HCT116 (cell line): ENCODE measurements at regions not wholly inside any gene's neighbourhood (a gene's known extent, or its start where the extent isn't known, plus 50 kb on each side); places are given as distances from the start of the nearest gene placed in this dataset.

Experiments
- ATAC-seq: fragments of 200-7000 bp; cut with Tn5 transposase; 2 replicates; pipeline ENCODE4 v1.9.1; 2020; ENCODE audit warnings: mild to moderate bottlenecking, moderate library complexity
- BruUV-seq: library from RNA; stranded (reverse); fragments of 400-500 nt; replicated peaks from 2 replicates; lab custom pipeline; 2021; lab: Mats Ljungman, UMichigan
- CTCF ChIA-PET: fragments of 300-600 bp; sonication (Branson Sonifier 250); formaldehyde crosslinking; loops from one replicate; lab custom pipeline; 2021; ENCODE audit warnings: antibody characterized with exemption; lab: Charles Lee
- POLR2A ChIA-PET: fragments of 300-600, 350-600 bp; sonication (Branson Sonifier 250); formaldehyde crosslinking; loops from one replicate; lab custom pipeline; 2021; ENCODE audit warnings: antibody characterized with exemption; lab: Charles Lee
- RAD21 ChIA-PET, 2 experiments: fragments of 300-600 bp; sonication (Branson Sonifier 250); formaldehyde crosslinking; loops; one replicate each; lab custom pipeline; 2023; ENCODE audit warnings: low total read pairs in 2 of 2; ENCODE audit not compliant: uncharacterized antibody in 2 of 2, unreplicated experiment in 2 of 2, low non-redundant PET in 1 of 2; lab: Charles Lee
- DNase-seq: peaks from one replicate; pipeline ENCODE4 v3.0.0-alpha.2; 2010; ENCODE audit warnings: low read depth, low spot score
- H2AFZ ChIP-seq: fragments of 200-600 bp; shearing (Covaris generic), sonication (generic); 2 replicates; pipeline ENCODE4 v1.6.1; 2017; ENCODE audit warnings: low read depth, mixed run types, mixed read lengths, antibody characterized with exemption, low read length; ENCODE audit not compliant: poor library complexity, severe bottlenecking
- H3K27ac ChIP-seq: 2 replicates; pipeline ENCODE4 v1.5.1; 2012; ENCODE audit warnings: low read depth, low read length
- H3K27me3 ChIP-seq: fragments of 200-600 bp; sonication (generic); 2 replicates; pipeline ENCODE4 v1.6.1; 2016; ENCODE audit warnings: mixed run types, low read length, mixed read lengths; ENCODE audit not compliant: insufficient read depth
- H3K36me3 ChIP-seq, 2 experiments: fragments of 200-500 bp in 1 of 2; fragments of 200-600 bp in 1 of 2; sonication (Bioruptor generic) in 1 of 2; sonication (generic) in 1 of 2; 2 replicates each; pipeline versions ENCODE4 v1.5.1 to v1.6.1; 2014 to 2016; ENCODE audit warnings: low read length in 2 of 2, inconsistent platforms in 1 of 2, mixed read lengths in 1 of 2, mixed run types in 1 of 2; ENCODE audit not compliant: insufficient read depth in 2 of 2, control insufficient read depth in 1 of 2
- H3K4me1 ChIP-seq, 2 experiments: fragments of 200-600 bp in 1 of 2; sonication (generic) in 1 of 2; 2 replicates each; pipeline versions ENCODE4 v1.5.1 to v1.6.1; 2012 to 2017; ENCODE audit warnings: low read length in 2 of 2, inconsistent platforms in 1 of 2, mild to moderate bottlenecking in 1 of 2, mixed read lengths in 1 of 2, mixed run types in 1 of 2, moderate library complexity in 1 of 2; ENCODE audit not compliant: insufficient read depth in 2 of 2, control insufficient read depth in 1 of 2
- H3K4me2 ChIP-seq: fragments of 200-600 bp; sonication (generic); 2 replicates; pipeline ENCODE4 v1.6.1; 2017; ENCODE audit warnings: mixed run types, low read length, mixed read lengths
- H3K4me3 ChIP-seq, 2 experiments: fragments of 200-600 bp in 1 of 2; sonication (generic) in 1 of 2; replicated peaks in 1 of 2; 2 replicates each; pipeline ENCODE4 v1.5.1; 2011 to 2016; ENCODE audit warnings: low read length in 2 of 2, control low read depth in 1 of 2, low read depth in 1 of 2, mild to moderate bottlenecking in 1 of 2, mixed read lengths in 1 of 2, mixed run types in 1 of 2
- H3K79me2 ChIP-seq: fragments of 200-600 bp; sonication (generic); 2 replicates; pipeline ENCODE4 v1.6.1; 2017; ENCODE audit warnings: mild to moderate bottlenecking, mixed run types, low read length, moderate library complexity, mixed read lengths; ENCODE audit not compliant: insufficient read depth
- H3K9ac ChIP-seq: fragments of 200-600 bp; sonication (generic); 2 replicates; pipeline ENCODE4 v1.6.1; 2016; ENCODE audit warnings: low read length, mixed read lengths
- H3K9me2 ChIP-seq: fragments of 200-600 bp; sonication (generic), shearing (Covaris generic); 2 replicates; pipeline ENCODE4 v1.6.1; 2017; ENCODE audit warnings: mixed run types, mild to moderate bottlenecking, moderate library complexity; ENCODE audit not compliant: insufficient read depth
- H3K9me3 ChIP-seq, 2 experiments: fragments of 200-500 bp in 1 of 2; fragments of 200-600 bp in 1 of 2; sonication (Bioruptor generic) in 1 of 2; sonication (generic) in 1 of 2; 2 replicates each; pipeline ENCODE4 v1.6.1; 2014 to 2017; ENCODE audit warnings: low read length in 2 of 2, mixed read lengths in 2 of 2, inconsistent platforms in 1 of 2, low read depth in 1 of 2, mild to moderate bottlenecking in 1 of 2, mixed run types in 1 of 2, moderate library complexity in 1 of 2; ENCODE audit not compliant: control insufficient read depth in 1 of 2, insufficient read depth in 1 of 2
- H4K20me1 ChIP-seq: fragments of 200-600 bp; sonication (generic), shearing (Covaris generic); 2 replicates; pipeline ENCODE4 v1.6.1; 2017; ENCODE audit warnings: mixed run types, mild to moderate bottlenecking, moderate library complexity; ENCODE audit not compliant: insufficient read depth
- EZH2 ChIP-seq: fragments of 200-600 bp; sonication (generic); IDR thresholded peaks from 2 replicates; pipeline ENCODE4 v1.6.1; 2017; ENCODE audit warnings: antibody characterized with exemption, mixed run types
- JUND ChIP-seq: IDR thresholded peaks from 2 replicates; pipeline ENCODE4 v1.6.1; 2012
- ZFX ChIP-seq: fragments of 450-650 bp; IDR thresholded peaks from 2 replicates; pipeline ENCODE4 v1.6.1; 2017
- intact Hi-C: fragments of 100-400 bp; cut with micrococcal nuclease; formaldehyde crosslinking; loops from 2 replicates; pipeline ENCODE4 v1.10.0; 2022
- TF ChIP-seq, protein P1 (sequence below), 3 experiments: fragments of 200-600 bp in 1 of 3; sonication (generic) in 1 of 3; IDR thresholded peaks in 2 of 3; conservative IDR thresholded peaks in 1 of 3; 2 replicates each; pipeline ENCODE4 v1.5.1; 2012 to 2017; ENCODE audit warnings: low read depth in 2 of 3, low read length in 2 of 3, antibody characterized with exemption in 1 of 3, borderline replicate concordance in 1 of 3, control low read depth in 1 of 3, mild to moderate bottlenecking in 1 of 3, mixed read lengths in 1 of 3, mixed run types in 1 of 3, moderate library complexity in 1 of 3; ENCODE audit not compliant: insufficient read depth in 1 of 3
- TF ChIP-seq, protein P2 (sequence below): IDR thresholded peaks from 2 replicates; pipeline ENCODE4 v1.6.1; 2012; ENCODE audit warnings: low read depth

DNA sequence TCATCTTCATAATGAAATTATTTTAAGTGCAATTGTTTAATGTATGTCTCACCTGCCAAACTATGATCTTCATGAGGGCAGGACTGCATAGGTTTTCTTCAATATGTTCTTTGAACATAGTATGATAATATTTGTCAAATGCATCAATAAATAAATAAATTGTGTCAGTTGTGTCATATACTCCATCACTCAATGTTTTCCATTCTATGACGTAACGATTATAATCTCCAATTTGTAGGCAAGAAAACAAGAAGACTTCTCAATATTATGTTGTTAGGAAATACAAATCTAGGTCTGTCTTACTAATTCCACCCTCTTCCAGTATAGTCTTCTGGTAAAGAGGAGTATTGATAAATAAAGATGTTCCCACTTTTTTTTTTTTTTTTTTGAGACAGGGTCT, 858.1 kb downstream of the MAFB start:
- H3K4me2 ChIP-seq = no peak overlapping the region
- ChIA-PET POLR2A (no interaction called here), RAD21 (no interaction called here), CTCF (no interaction called here)
- H3K27ac ChIP-seq = no peak overlapping the region
- H3K9me2 ChIP-seq = no peaks in the 10 kb centered on the region
- no peaks in the 10 kb centered on the region for H4K20me1 ChIP-seq
- H2AFZ ChIP-seq = no peak overlapping the region
- intact Hi-C loops = no loop called here
- no peaks in the 10 kb centered on the region for H3K27me3 ChIP-seq
- no peak overlapping the region for H3K9ac ChIP-seq
- no peak overlapping the region for H3K4me3 ChIP-seq
- no peaks in the 10 kb centered on the region for H3K4me1 ChIP-seq
- no peak for TF ChIP-seq ZFX
- TF ChIP-seq, protein P1, sequence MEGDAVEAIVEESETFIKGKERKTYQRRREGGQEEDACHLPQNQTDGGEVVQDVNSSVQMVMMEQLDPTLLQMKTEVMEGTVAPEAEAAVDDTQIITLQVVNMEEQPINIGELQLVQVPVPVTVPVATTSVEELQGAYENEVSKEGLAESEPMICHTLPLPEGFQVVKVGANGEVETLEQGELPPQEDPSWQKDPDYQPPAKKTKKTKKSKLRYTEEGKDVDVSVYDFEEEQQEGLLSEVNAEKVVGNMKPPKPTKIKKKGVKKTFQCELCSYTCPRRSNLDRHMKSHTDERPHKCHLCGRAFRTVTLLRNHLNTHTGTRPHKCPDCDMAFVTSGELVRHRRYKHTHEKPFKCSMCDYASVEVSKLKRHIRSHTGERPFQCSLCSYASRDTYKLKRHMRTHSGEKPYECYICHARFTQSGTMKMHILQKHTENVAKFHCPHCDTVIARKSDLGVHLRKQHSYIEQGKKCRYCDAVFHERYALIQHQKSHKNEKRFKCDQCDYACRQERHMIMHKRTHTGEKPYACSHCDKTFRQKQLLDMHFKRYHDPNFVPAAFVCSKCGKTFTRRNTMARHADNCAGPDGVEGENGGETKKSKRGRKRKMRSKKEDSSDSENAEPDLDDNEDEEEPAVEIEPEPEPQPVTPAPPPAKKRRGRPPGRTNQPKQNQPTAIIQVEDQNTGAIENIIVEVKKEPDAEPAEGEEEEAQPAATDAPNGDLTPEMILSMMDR (IDR thresholded peaks at IDR 0.05 in 2 of 3, conservative IDR thresholded peaks at IDR 0.05 in 1 of 3; ENCODE audit: borderline replicate concordance in 1 of 3, insufficient read depth in 1 of 3, low read depth in 2 of 3, low read length in 2 of 3) = no peak
- no peak for TF ChIP-seq EZH2
- TF ChIP-seq, protein P2, sequence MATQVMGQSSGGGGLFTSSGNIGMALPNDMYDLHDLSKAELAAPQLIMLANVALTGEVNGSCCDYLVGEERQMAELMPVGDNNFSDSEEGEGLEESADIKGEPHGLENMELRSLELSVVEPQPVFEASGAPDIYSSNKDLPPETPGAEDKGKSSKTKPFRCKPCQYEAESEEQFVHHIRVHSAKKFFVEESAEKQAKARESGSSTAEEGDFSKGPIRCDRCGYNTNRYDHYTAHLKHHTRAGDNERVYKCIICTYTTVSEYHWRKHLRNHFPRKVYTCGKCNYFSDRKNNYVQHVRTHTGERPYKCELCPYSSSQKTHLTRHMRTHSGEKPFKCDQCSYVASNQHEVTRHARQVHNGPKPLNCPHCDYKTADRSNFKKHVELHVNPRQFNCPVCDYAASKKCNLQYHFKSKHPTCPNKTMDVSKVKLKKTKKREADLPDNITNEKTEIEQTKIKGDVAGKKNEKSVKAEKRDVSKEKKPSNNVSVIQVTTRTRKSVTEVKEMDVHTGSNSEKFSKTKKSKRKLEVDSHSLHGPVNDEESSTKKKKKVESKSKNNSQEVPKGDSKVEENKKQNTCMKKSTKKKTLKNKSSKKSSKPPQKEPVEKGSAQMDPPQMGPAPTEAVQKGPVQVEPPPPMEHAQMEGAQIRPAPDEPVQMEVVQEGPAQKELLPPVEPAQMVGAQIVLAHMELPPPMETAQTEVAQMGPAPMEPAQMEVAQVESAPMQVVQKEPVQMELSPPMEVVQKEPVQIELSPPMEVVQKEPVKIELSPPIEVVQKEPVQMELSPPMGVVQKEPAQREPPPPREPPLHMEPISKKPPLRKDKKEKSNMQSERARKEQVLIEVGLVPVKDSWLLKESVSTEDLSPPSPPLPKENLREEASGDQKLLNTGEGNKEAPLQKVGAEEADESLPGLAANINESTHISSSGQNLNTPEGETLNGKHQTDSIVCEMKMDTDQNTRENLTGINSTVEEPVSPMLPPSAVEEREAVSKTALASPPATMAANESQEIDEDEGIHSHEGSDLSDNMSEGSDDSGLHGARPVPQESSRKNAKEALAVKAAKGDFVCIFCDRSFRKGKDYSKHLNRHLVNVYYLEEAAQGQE = no peak
- no peak for TF ChIP-seq JUND
- BruUV-seq = no TSS peak
- DNase-seq (no peak), ATAC-seq (no peak)
- H3K36me3 ChIP-seq = no peaks in the 10 kb centered on the region
- no peaks in the 10 kb centered on the region for H3K79me2 ChIP-seq
- peaks cover 0 to 22% of the 10 kb centered on the region in 2 experiments; a peak in 3 of 4 replicates for H3K9me3 ChIP-seq
